COLO668 (cell line): ENCODE measurements at regions not wholly inside any gene's neighbourhood (a gene's known extent, or its start where the extent isn't known, plus 50 kb on each side); places are given as distances from the start of the nearest gene placed in this dataset.
"Not testable (repeated sequence)": the region's sequence is repeated elsewhere in the genome, so short reads cannot be mapped to it uniquely, and the experiment has no call there.

Experiments used
- DNase-seq: peaks from one replicate; lab custom pipeline; 2025; ENCODE audit not compliant: unreplicated experiment; lab: John Stamatoyannopoulos, UW

DNA sequence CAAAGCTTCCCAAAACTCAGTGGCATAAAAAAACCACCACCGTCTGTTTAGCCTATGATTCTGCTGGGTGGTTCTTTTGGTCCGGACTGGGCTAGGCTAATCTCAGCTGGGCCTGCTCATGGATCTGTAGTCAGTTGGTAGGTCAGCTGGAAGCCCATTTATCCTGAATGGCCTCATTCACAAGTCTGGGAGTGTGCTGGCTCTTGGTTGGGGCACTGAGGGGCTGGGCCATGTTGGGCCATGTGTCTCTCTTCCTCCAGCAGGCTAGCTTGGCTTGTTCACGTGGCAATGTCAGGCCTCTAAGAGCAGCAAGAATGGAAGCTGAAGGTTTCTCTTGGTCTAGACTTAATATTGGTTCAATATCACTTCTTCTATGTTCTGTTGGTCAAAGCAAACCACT is 95.7 kb upstream of the HS6ST1 start:
- DNase-seq, result no peak

DNA sequence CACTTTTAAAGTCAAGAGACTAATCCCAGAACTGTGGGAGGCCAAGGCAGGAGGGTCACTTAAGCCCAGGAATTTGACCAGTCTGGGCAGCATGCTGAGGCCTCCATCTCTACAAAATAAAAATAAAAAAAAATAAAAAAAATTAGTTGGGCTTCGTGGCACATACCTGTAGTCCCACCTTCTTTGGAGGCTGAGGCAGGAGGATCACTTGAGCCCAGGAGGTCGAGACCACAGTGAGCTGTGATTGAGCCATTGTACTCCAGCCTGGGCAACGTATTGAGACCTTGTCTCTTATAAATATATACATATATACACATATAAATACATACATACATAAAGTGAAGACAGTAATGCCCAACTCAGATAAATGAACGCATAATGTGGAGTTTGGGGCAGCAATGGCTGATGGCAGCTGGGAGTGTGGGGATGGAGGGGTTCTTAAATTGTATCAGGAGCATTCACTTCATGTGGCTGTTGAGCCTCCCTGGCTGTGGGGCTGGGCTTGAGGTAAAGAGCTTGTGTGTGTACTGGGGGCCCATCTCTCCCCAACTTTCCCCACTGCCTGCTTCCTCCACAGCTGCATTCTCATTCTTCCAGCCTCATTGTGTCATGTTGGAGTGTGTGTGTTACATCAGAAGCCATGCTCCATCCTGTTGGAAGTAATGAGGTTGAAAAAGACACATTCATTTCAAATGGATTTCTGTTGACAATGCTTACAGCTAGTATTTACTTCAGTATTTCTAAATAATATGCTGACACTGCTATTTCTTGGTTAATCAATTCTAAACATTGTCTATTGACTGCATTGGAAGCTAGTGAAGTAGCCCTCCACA is 96.5 kb upstream of the HS6ST1 start:
- DNase-seq, result no peak

DNA sequence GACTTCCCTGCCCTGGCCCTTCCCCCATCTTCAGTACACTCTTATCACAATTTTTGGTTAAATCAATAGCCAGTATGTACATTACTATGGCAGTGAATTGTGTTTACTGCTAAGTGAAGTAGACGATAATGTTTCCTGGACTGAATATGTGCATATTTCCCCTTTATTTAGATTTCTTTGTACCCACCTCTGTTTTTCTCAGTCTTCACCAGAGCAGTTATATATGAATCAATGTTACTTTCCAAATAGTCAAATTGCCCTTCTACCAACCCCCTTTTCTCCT is 97.1 kb upstream of the HS6ST1 start:
- DNase-seq, result no peak

DNA sequence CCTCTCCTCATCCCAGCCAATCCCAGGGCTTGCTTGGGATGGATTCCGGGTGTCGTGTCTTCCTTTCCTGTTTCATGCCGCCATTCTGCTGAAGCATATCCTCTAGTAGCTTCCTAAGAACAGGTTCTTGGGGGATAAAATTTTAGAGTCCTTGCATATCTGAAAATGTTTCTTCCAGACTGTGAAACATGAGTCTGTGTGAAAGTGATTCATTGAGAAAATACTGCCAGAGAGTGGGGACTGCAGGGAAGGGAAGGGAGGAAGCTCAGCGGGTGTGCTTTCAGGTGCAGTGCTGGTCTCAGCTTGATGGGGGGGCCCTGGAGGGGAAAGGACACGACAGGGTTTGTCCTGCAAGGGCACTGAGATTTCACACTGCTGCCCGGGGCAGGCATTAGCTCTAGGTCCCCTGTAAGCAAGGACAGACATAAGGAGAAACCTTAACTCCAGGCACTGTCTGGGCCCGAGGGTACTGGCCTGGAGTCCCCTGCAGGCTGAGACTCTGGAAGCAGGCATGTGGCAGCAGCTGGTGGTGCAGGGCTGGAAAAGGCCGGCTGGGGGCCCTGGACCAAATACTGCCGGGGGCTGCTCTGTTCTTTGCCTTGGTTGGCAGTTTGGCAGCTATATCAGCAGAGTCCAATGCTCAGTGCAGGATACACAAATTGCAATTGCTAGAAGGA is 97.6 kb upstream of the HS6ST1 start:
- DNase-seq, result no peak

DNA sequence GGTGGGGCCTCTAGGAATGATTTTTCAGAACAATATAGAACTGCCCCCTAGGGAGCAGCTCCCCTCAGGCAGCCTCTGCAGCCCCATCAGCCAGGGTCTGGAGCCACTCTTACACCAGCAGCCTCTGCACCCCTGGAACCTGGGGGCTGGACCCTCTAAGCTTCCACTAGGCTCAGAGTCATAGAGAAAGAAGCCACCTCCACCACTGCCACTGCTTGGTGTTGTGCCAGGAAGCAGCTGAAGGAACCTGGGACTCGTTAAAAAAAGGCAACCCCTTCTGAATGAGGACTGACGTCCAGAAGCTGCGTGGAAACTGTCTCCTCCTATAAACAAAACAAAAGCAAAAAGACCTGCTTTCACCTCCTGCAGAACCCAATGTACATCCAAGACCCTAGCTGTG is 98.1 kb upstream of the HS6ST1 start:
- no peak for DNase-seq

DNA sequence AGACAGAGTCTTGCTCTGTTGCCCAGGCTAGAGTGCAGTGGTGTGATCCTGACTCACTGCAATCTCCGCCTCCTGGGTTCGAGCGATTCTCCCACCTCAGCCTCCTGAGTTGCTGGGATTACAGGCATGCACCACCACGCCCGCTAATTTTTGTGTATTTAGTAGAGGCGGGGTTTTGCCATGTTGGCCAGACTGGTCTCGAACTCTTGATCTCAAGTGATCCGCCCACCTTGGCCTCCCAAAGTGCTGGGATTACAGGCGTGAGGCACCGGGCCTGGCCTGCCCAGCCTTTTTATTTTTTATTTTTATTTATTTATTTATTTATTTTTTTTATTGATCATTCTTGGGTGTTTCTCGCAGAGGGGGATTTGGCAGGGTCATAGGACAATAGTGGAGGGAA is 98.6 kb upstream of the HS6ST1 start:
- DNase-seq, result not testable (repeated sequence)

DNA sequence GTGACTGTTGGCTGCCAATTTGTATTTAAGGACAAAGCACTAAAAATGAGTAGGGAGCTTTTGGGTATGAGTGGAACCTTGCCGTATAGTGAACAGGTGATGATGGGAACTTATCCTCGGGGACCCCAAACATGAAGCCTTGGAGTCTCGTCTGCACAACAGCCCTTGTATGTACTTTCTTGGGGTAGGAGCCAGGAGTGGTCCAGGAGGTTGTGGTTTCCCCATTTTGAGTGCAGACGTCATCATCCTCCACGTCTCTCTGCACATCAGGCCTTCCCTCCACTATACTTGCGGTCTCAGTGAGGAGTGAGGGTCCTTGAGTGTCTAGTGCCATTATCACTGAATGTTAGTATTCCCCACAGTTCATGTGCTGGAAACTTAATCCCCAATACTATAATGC is 101.5 kb upstream of the HS6ST1 start:
- no peak for DNase-seq

DNA sequence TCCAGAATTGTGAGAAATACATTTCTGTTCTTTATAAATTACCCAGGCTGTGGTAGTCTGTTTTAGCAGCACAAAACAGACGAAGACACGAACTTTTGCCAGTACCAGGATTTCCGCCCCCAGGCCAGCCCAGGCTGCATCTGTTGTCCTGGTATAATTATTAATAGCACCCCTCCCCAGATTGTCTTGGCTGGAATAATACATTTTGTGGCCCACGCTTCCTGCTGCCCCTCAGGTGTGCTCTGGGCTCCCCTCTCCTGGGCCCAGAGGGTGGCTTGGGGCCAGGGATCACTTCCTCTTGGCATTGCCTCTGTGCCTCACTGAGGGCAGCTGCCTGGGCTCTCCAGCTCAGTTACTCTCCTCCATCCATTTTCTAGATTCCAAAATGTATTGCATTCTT is 102.1 kb upstream of the HS6ST1 start:
- no peak for DNase-seq

DNA sequence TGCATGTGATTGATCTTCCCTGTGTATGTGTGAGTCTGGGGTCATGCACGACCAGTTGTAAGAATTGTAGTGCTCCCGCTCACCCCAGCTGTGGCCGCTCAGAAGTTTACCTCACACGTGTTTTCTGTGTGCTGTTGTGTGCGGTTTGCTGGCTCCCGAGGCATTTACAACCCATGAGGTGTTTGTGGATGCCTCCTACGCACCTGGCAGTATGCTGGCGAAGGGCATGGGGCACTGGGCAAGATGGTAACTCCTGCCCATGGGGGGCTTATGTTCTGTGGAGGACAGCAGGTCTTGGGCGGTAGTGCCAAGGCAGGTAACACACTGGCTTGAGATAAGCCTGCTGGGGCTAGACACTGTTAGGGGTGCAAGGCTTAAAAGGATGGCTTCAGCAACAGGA is 102.6 kb upstream of the HS6ST1 start:
- no peak for DNase-seq

DNA sequence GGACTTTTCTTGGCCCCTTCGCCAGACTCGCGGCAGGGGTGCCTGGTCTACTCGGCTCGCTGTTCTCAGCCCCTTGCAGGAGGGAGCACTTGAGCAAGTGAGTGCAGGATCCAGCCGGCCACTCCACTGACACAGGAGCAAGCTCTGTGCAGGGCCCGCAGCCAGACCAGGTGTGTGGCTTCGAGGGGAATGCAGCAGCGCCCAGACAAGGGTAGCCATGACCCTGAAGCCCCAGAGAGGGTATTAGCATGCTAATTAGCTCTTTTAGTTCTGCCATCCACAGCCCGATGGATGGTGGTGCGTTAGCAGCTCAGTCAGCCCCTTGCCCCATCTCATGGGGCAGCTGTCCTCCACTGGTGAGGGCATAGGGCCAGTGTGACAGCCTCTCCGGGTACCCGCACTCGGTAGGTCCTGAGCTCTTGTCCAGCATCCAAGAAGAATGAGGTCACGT is 103.2 kb upstream of the HS6ST1 start:
- no peak for DNase-seq

DNA sequence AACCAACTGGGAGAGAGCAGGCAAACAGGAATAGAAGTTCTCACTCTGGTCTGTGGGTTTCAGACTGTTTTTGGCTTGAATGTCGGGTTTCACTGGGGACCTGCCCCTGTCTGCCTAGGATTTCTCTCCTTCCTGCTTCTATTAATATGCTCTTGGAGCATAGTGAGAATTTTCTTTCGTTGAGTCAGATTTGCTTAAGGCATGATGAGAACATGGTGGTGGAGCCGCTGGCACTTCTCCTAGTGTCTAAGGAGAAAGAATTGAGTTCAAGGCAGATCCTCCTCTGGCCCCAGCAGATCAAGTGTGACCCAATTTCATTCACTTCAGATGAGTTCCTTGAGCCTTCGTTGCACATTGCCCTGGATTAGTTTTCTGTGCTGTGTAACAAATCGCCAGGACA is 103.9 kb upstream of the HS6ST1 start:
- no peak for DNase-seq

DNA sequence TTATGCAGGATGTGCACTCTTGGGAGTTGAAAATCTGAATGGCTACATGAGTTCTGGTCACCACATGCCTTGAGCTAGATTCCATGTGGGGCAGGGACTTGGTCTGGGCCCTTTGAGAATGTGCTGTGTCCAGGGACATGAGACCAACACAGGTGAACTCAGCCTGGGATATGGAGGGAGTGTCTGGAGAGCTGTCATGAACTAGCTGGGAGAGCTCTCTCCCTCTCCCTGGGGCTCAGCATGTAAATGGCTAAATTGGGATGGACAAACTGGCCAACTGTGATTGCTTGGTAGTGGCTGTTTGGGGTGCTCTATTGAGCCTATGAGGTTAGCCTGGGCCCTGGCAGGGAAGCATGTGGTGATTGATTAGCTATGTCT is 105.1 kb upstream of the HS6ST1 start:
- no peak for DNase-seq

DNA sequence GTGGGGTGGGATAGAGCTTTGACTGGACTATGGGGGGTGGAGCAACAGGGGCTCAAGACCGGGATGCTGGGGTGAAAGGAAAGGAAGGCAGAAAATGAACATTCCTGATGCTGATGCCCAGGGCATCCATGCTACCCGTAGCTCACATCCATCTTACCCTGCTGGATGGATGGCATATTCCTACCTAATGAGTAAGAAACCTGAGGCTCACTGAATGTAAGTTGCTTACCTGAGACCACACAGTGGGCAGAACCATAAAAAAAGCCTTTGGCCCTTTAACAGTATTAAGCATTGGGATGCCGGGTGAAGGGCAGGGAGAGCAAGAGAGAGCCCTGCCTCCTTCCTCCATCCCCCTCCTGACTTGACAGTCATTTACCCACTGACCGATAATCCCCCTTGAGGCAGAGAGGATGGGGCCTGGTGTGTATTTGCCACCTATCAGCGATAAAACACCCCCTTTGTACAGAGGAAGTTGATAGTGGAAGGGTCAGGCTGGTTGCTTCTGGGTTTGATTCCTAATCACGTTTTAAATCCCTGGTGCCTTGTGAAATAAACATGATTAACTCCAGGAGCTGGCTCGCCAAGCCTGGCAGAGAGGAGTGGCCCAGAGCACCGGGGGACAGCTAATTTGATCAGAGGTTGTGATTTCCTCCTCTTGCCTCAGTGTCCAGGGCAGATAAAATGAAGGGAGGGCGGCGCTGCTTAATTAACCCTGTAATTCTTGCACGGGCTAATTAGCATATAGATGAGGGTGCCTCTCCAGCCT is 105.9 kb upstream of the HS6ST1 start:
- no peak for DNase-seq

DNA sequence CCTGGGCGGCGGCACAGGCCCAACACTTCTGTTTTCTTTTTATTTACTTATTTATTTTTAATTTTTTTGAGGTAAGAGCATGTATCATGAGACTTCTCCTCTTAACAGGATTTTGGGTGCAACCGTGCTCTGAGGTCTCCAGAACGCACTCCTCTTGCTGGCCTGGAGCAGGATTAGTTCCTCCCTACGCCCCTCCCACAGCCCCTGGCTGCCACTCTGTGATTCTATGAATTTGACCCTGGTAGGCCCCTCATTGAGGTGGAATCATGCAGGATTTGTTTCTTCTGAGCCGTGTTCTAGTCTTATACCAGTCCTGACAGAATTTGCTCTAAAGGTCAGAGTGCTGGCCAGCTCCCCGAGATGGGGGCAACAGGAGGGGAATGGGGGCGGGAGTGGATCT is 106.5 kb upstream of the HS6ST1 start:
- no peak for DNase-seq

DNA sequence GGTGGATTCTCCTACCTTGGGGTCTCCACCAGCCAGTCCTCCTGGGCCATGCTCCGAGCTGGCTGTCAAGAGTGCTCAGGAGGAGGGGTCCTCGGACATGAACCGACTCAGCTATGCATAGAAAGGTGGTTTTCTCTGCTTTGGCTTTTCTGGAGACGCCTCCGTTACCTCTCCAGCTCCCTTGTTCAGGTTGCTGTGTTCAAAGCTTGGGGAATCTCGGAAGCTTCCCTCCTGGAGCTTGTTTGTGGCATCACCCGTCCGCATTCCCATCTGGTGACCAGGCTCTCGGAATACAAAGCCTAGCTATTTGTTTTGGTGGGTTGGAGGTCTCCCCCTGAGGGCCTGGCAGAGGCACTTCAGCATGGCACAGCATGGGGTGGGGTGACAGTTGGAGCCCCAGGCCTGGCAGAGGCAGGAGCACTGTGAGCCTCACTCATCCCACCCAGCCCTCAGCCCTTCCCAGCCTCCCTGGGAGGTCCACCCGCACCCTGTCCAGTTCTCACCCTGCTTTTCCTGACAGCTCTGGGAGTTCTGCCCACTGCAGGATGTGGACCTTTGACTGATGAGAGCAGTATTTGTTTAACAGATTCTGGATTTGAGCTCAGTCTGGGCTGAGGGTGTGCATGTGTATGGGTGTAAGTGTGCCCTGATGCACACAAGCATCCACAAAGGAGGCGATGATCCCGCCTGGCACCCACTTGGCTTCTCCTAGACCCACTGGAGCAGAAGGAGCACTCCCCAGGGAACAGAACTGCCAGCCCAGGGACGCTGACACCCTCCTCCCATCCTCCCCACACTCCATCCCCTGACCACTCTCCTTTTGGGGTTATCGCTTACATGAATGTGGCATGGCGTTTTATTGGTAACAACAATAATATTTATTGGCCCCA is 107.3 kb upstream of the HS6ST1 start:
- no peak for DNase-seq

DNA sequence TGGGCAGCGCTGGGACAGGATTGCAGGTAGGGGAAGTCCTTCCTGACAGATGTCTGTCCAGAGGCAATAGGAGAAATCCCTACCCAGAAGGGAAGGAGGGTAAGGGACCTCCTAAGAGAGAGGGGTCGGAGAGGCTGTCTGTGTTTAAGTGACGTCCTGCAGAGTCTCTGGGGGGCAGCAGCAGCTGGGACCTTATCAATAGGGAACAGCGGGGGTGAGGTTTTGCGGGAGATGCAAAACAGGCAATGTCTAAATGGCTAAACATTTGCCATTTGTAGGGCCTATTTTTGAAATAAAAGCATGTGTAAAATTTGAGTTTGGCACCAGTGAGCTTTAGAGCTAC is 108.7 kb upstream of the HS6ST1 start:
- DNase-seq, result no peak

DNA sequence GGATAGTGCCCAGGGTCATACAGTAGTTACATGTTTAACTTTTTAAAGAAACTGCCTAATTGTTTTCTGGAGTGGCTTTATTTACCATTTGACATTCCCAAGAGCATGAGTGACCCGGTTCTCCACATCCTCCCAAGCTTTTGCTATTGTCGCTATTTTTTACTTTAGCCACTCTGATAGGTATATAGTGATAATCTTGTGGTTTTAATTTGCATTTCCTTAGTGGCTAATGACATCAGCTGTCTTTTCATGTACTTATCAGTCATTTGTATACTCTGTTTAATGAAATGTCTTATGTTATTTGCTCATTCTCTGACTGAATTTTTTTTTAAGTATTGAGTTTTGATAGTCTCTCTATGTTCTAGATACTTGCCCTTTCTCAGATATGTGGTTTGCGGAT is 109.7 kb upstream of the HS6ST1 start:
- no peak for DNase-seq

DNA sequence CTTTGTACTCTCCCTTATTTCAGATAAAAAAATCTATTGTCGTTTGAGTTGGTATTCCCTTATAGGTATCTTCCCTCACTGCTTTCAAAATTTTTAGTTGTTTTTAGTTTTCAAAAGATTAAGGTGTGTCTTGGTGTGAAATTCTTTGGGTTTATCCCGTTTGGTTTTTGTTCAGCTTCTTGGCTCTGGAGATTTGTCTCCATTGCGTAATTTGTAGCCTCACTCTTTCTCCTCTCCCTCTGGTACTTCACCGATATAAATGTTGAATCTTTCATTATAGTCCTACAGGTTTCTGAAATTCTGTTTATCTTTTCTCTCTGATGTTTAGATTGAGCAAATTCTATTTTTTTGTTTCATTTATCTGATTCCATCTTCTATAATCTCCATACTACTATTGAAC is 113.8 kb upstream of the HS6ST1 start:
- DNase-seq, result no peak

DNA sequence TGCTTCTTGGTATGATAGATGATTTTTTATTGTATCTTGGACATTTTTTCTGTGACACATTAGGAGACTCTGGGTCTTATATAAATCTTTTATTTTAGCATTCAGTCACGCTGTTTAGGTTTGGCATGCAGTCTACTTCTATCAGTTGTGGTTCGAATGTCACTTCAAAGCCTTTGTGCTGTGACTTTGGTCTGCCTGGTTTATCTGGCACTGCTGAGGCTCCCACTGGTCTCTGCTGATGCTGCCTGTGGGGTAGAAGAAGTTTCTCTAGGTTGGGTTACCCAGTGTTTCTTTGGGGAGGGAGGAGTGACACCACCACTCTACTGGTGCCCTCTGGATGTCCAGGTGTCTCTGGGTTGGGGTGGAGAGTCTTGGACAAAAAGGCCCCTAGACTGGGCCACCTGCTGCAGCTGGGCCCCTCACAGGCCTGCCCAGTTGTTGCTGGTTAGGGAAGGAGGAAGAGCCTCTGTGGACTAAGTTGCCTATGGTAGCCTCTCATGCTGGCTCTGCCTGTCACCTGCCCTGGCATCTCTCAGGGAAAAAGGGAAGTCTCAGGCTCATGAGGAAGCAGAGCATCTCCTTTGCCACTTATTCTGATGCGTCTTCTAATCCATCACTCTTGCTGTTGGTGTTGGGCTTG is 115.4 kb upstream of the HS6ST1 start:
- no peak for DNase-seq

DNA sequence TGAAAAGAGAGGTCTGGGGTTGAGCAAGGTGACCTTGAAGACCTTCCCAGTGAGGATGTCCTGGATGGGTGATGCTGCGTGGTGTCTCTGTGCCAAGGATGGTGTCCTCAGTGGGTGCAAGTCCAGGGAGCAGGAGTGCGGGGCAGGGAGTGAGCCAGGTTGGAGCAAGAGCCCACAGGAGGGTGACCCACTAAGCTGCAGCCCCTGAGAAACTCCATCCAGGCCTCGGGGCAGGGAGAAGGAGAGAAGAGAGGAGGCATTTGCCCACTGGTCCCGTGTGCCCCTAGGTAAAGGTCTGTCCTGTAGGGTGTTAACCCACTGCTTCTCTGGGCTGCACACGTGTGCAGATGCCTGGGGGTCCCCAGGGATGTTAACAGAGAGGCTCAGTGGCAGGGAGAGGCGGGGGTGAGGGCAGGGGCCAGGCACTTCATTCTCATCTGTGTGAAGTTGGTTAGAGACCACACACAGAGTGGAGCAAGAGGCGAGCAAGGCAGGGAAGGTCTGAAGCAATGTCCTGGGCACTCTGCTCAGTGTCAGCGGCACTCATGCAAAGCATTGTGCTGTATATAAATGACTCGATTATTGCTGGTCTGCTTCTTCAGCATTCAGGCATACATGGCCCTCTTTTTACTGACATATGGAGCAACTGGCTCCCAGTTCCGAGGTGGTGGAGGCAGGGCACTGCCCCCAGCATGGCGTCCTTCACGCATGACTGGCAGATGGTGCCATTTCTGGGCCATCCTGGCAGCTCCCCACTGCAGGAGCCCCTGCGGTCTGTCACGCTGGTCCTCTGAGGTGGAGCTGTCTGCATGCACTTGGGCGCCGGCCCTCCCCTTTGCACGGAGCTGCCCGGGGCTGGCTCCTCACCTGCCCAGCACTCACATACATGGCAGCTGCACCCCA is 117.2 kb upstream of the HS6ST1 start:
- no peak for DNase-seq
